ENCODE measurements at regions not wholly inside any gene's neighbourhood (a gene's known extent, or its start where the extent isn't known, plus 50 kb on each side); places are given as distances from the start of the nearest gene placed in this dataset.

DNA sequence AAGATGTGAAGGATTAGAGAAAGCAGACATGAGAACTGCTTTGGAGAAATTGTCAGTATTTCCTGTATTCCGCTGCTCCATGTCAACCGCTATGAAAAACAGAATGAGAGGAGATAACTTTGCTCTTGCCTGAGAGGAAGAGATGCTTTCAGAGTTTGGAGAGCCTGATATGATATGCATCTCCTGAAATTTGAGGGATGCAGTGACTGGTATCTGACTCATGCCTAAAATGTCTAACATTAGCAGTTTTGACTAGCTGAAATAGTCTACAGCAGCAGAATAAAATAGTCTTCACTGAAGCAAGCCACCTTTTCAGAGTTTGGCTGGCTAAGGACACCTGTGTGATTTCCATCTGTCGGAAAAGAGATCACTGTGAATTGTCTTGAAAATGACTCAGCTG lies 165.8 kb upstream of the LRRC7 start:
- TF ChIP-seq ZNF384 (IDR thresholded peaks at IDR 0.05) (no peak), CTBP1 (IDR thresholded peaks at IDR 0.05; ENCODE audit: borderline replicate concordance) (no peak), FOXK2 (IDR thresholded peaks at IDR 0.05) (no peak), FOXA1 (IDR thresholded peaks at IDR 0.05) (no peak), HDGF (IDR thresholded peaks at IDR 0.05; ENCODE audit: borderline replicate concordance) (no peak), ELF4 (IDR thresholded peaks at IDR 0.05) (no peak), BHLHE40 (IDR thresholded peaks at IDR 0.05; ENCODE audit: borderline replicate concordance) (no peak), SUZ12 (IDR thresholded peaks at IDR 0.05) (no peak), SP1 (IDR thresholded peaks at IDR 0.05) (no peak)
- TF ChIP-seq, protein P1, sequence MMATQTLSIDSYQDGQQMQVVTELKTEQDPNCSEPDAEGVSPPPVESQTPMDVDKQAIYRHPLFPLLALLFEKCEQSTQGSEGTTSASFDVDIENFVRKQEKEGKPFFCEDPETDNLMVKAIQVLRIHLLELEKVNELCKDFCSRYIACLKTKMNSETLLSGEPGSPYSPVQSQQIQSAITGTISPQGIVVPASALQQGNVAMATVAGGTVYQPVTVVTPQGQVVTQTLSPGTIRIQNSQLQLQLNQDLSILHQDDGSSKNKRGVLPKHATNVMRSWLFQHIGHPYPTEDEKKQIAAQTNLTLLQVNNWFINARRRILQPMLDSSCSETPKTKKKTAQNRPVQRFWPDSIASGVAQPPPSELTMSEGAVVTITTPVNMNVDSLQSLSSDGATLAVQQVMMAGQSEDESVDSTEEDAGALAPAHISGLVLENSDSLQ (IDR thresholded peaks at IDR 0.05) = no peak

Data from HEK293T (cell line).